OCI-LY3 (cell line): ENCODE measurements at regions not wholly inside any gene's neighbourhood (a gene's known extent, or its start where the extent isn't known, plus 50 kb on each side); places are given as distances from the start of the nearest gene placed in this dataset.

Experiments
- EZH2phosphoT487 ChIP-seq: fragments of 200-600 bp; shearing (Covaris generic); IDR thresholded peaks from 2 replicates; pipeline ENCODE4 v1.6.1; 2018; ENCODE audit warnings: antibody characterized with exemption, mixed run types, low read depth
- TF ChIP-seq, protein P1 (sequence below): fragments of 200-600, 300-600 bp; sonication (generic); IDR thresholded peaks from 2 replicates; pipeline ENCODE4 v1.5.1; 2014; ENCODE audit warnings: antibody characterized with exemption, low read length, low read depth

DNA sequence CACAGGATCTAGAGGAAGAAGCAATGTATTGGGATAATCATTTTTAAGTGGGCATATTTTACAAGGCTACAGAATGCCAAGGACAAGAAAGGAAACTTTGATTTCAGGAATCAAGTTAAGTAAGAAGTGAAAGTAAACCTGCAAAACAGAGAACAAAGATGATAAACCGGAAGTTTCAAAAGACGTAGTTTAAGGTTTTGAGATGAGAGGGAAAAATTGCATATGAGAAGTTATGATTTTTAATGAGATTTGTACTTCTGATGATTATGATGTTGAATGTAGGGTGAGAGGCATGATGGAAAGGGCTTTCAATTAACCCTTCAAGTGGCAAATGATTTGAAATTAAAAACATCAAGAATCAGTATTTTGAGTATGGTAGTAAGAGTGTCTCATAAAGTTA is 134.9 kb downstream of the CAPZA3 start:
- TF ChIP-seq, protein P1, sequence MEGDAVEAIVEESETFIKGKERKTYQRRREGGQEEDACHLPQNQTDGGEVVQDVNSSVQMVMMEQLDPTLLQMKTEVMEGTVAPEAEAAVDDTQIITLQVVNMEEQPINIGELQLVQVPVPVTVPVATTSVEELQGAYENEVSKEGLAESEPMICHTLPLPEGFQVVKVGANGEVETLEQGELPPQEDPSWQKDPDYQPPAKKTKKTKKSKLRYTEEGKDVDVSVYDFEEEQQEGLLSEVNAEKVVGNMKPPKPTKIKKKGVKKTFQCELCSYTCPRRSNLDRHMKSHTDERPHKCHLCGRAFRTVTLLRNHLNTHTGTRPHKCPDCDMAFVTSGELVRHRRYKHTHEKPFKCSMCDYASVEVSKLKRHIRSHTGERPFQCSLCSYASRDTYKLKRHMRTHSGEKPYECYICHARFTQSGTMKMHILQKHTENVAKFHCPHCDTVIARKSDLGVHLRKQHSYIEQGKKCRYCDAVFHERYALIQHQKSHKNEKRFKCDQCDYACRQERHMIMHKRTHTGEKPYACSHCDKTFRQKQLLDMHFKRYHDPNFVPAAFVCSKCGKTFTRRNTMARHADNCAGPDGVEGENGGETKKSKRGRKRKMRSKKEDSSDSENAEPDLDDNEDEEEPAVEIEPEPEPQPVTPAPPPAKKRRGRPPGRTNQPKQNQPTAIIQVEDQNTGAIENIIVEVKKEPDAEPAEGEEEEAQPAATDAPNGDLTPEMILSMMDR: no peak
- no peak for TF ChIP-seq EZH2phosphoT487
